ENCODE measurements at regions not wholly inside any gene's neighbourhood (a gene's known extent, or its start where the extent isn't known, plus 50 kb on each side); places are given as distances from the start of the nearest gene placed in this dataset.

GRCh38 chr3:56989977-56990640 is 70.4 kb upstream of the SPATA12 start:
- Histone ChIP-seq H3K27me3 (no peaks in the 10 kb centered on the region), H3K4me3 (no peak overlapping the region), H3K4me1 (peaks cover 15 to 30% (median 24%) of the 10 kb centered on the region in 4 donors), H3K36me3 (no peaks in the 10 kb centered on the region), H3K27ac (replicated peaks in 1 of 4) (peak overlapping the region in 2 of 4 donors; percentile 53 to 71), H3K9me3 (no peaks in the 10 kb centered on the region)
- TF ChIP-seq POLR2AphosphoS5 (IDR thresholded peaks at IDR 0.05) = no peak
- no peak for TF ChIP-seq EP300 (IDR thresholded peaks at IDR 0.05)
- TF ChIP-seq, protein P1, sequence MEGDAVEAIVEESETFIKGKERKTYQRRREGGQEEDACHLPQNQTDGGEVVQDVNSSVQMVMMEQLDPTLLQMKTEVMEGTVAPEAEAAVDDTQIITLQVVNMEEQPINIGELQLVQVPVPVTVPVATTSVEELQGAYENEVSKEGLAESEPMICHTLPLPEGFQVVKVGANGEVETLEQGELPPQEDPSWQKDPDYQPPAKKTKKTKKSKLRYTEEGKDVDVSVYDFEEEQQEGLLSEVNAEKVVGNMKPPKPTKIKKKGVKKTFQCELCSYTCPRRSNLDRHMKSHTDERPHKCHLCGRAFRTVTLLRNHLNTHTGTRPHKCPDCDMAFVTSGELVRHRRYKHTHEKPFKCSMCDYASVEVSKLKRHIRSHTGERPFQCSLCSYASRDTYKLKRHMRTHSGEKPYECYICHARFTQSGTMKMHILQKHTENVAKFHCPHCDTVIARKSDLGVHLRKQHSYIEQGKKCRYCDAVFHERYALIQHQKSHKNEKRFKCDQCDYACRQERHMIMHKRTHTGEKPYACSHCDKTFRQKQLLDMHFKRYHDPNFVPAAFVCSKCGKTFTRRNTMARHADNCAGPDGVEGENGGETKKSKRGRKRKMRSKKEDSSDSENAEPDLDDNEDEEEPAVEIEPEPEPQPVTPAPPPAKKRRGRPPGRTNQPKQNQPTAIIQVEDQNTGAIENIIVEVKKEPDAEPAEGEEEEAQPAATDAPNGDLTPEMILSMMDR (IDR thresholded peaks at IDR 0.05) = no peak
- no peak for TF ChIP-seq POLR2A (IDR thresholded peaks at IDR 0.05; ENCODE audit: low read depth)
- intact Hi-C loops (cut with DNase I) = loop anchor here (2.0 to 10.0 kb wide), 4 partner anchors 175 to 287 kb away; partner anchors contain the start of genes APPL1 and IL17RD
- 64% methylated on average over 12 of the region's 12 CpGs for WGBS
- DNase-seq (ENCODE audit: extremely low spot score) = no peak

- WGBS = 30% methylated on average over 9 of the region's 11 CpGs
- DNase-seq (ENCODE audit: extremely low spot score) = no peak
- Histone ChIP-seq H3K36me3 (no peaks in the 10 kb centered on the region), H3K27me3 (no peaks in the 10 kb centered on the region), H3K9me3 (no peaks in the 10 kb centered on the region), H3K4me3 (peak overlapping the region in 3 of 4 donors; percentile 8 to 15 (median 9)), H3K4me1 (peaks cover 15 to 37% (median 28%) of the 10 kb centered on the region in 4 donors), H3K27ac (replicated peaks in 1 of 4) (peak overlapping the region; percentile 28 to 71 (median 41))
- TF ChIP-seq POLR2AphosphoS5 (IDR thresholded peaks at IDR 0.05) (peak; percentile 20 to 48), POLR2A (IDR thresholded peaks at IDR 0.05; ENCODE audit: low read depth) (no peak)
- intact Hi-C loops (cut with DNase I) = loop anchor here (2.0 kb wide), 2 partner anchors 191 to 287 kb away; no protein-coding TSS in a partner anchor
These were observed 71.1 kb upstream of the SPATA12 start for GRCh38 chr3:56989169-56989976.

DNA sequence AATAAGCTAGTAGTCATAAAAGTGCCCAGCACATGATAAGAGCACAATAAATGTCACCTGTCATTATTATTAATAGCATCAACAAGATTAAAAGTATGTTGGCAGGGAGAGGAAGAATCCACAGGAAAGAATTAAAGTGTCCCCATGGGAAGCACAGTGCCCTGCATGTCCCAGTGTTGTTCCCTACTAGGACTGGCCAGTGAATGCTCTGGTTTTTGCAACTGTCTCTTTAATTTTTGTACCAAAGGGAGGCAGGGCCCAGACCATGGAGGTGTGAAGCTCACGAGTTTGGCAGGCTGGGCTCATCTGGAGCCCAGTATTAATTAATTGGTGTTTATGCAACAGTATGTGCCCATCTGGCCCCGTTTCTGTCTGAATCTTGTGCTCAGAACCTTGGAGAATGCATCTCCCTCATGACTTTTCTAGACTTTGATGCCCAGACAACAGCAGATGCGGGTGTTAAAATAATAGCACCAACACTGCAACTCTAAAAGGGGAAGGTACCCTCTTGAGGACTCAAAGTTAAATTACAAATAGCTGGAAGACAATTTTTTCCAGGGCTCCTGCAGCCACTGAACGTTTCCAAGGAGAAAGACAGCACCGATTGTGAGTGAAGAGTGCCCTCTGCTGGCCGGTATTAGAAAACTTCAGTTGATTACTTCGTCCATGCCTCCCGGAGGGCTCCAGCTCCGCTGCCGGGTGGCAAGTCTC is 71.9 kb upstream of the SPATA12 start:
- H3K27ac ChIP-seq (replicated peaks in 1 of 4) = peak overlapping the region in 3 of 4 donors; percentile 29 to 71 (median 53)
- TF ChIP-seq POLR2AphosphoS5 (IDR thresholded peaks at IDR 0.05) (peak in 1 of 2 donors; percentile 23), EP300 (IDR thresholded peaks at IDR 0.05) (no peak), POLR2A (IDR thresholded peaks at IDR 0.05; ENCODE audit: low read depth) (no peak)
- TF ChIP-seq, protein P1 (IDR thresholded peaks at IDR 0.05) = peak; percentile 72 to 88 (median 79)
- WGBS = 11% methylated on average over 10 of the region's 10 CpGs
- H3K27me3 ChIP-seq = no peaks in the 10 kb centered on the region
- intact Hi-C loops (cut with DNase I) = loop anchor here (2.0 kb wide), 2 partner anchors 190 to 286 kb away; no protein-coding TSS in a partner anchor
- no peaks in the 10 kb centered on the region for H3K36me3 ChIP-seq
- no peak for DNase-seq (ENCODE audit: extremely low spot score)
- peak overlapping the region in 3 of 4 donors; percentile 8 to 15 (median 9) for H3K4me3 ChIP-seq
- no peaks in the 10 kb centered on the region for H3K9me3 ChIP-seq
- H3K4me1 ChIP-seq = peaks cover 15 to 44% (median 30%) of the 10 kb centered on the region in 4 donors

DNA sequence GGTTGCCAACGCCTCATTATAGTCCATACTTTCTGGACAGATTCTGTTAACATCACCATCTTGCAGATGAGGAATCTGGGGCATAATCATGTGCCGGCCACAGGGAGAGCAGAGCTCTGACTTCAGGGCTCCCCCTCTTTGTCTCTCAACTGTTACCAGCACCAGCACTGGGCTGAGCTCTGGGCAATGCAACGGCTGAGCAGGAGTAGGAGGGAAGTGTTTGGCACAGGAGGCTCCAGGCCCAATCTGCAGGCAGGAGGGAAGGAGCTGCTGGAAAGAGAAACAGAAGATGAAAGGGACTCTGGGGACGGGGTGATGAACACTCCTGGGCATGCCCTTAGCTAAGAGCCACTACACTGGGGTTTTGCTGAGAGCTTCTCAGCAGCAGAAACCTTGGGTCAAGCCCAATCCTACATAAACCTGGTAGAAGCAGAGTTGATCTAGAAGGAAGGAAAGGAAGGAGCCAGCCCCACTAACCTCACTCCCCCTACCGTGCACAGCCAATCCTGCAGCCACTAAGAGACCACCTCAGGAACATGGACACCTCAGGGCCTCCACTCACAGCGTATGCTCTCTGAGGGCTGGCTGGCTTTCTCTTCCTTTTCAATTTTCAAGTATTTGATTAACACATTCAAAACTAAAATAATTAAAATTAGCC is 73.1 kb upstream of the SPATA12 start:
- Histone ChIP-seq H3K36me3 (no peaks in the 10 kb centered on the region), H3K27ac (replicated peaks in 1 of 4) (no peak overlapping the region), H3K27me3 (no peaks in the 10 kb centered on the region), H3K4me3 (no peak overlapping the region), H3K4me1 (peaks cover 15 to 44% (median 30%) of the 10 kb centered on the region in 4 donors), H3K9me3 (no peaks in the 10 kb centered on the region)
- intact Hi-C loops (cut with DNase I) = no loop called here
- TF ChIP-seq POLR2AphosphoS5 (IDR thresholded peaks at IDR 0.05) (no peak), EP300 (IDR thresholded peaks at IDR 0.05) (no peak), POLR2A (IDR thresholded peaks at IDR 0.05; ENCODE audit: low read depth) (no peak)
- TF ChIP-seq, protein P1 (IDR thresholded peaks at IDR 0.05) = no peak
- 84% methylated on average over 6 of the region's 6 CpGs for WGBS
- no peak for DNase-seq (ENCODE audit: extremely low spot score)
